ENCODE measurements at regions not wholly inside any gene's neighbourhood (a gene's known extent, or its start where the extent isn't known, plus 50 kb on each side); places are given as distances from the start of the nearest gene placed in this dataset.

GRCh38 chrX:82087699-82088098 lies 885.8 kb downstream of the SH3BGRL start:
- DNase-seq = peak; percentile 80

- DNase-seq = peak; percentile 20
Measured at GRCh38 chrX:82092307-82092706, 890.4 kb downstream of the SH3BGRL start.

- no peak for DNase-seq
Measured at GRCh38 chrX:82125103-82125502, 923.2 kb downstream of the SH3BGRL start.

- DNase-seq = peak; percentile 69
Measured at GRCh38 chrX:82127228-82128123, 925.6 kb downstream of the SH3BGRL start.

GRCh38 chrX:82134378-82134777 lies 932.5 kb downstream of the SH3BGRL start:
- no peak for DNase-seq

GRCh38 chrX:82141942-82142341 lies 940.0 kb downstream of the SH3BGRL start:
- DNase-seq = no peak

GRCh38 chrX:82161195-82161594 lies 959.3 kb downstream of the SH3BGRL start:
- DNase-seq = no peak

GRCh38 chrX:82163701-82164100 lies 961.8 kb downstream of the SH3BGRL start:
- DNase-seq = no peak

- DNase-seq = no peak
Measured at GRCh38 chrX:82196866-82197265, 995.0 kb downstream of the SH3BGRL start.

GRCh38 chrX:82208975-82209374 lies 1007.1 kb downstream of the SH3BGRL start:
- DNase-seq = no peak

- peak; percentile 51 for DNase-seq
Measured at GRCh38 chrX:82218361-82218760, 1016.5 kb downstream of the SH3BGRL start.

- no peak for DNase-seq
Measured at GRCh38 chrX:82219129-82219528, 1017.2 kb downstream of the SH3BGRL start.

- DNase-seq = no peak
Measured at GRCh38 chrX:82224961-82225360, 1023.1 kb downstream of the SH3BGRL start.

GRCh38 chrX:82230013-82230412 lies 1028.1 kb downstream of the SH3BGRL start:
- no peak for DNase-seq

GRCh38 chrX:82232679-82233078 lies 1030.8 kb downstream of the SH3BGRL start:
- DNase-seq = no peak

GRCh38 chrX:82237328-82237727 lies 1035.4 kb downstream of the SH3BGRL start:
- DNase-seq = no peak
